DMS79 treated with DMSO at 0.1 percent for 48 hours (cell line): ENCODE measurements at regions not wholly inside any gene's neighbourhood (a gene's known extent, or its start where the extent isn't known, plus 50 kb on each side); places are given as distances from the start of the nearest gene placed in this dataset.
"Not testable (repeated sequence)": the region's sequence is repeated elsewhere in the genome, so short reads cannot be mapped to it uniquely, and the experiment has no call there.

Experiments used
- DNase-seq: peaks from one replicate; lab custom pipeline; 2025; lab: John Stamatoyannopoulos, UW

DNA sequence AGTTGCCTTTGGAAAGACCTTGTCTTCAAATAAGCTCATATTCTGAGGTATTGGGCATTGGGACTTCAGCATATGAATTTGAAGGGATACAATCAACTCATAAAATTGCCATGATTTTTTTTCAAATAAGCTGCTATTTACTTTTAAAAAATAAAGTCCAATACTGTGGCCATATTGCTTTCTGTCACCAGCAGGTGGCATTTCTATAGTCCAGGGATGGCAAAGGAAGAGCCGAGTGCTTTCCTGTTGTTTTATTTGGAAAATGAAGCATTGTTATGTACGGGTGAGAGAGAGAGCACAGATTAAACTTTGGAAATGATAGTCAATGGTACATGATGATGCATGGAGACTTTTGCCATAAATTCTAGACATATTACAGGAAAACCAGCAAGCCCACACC is 104.1 kb upstream of the DPP6 start:
- DNase-seq: no peak

DNA sequence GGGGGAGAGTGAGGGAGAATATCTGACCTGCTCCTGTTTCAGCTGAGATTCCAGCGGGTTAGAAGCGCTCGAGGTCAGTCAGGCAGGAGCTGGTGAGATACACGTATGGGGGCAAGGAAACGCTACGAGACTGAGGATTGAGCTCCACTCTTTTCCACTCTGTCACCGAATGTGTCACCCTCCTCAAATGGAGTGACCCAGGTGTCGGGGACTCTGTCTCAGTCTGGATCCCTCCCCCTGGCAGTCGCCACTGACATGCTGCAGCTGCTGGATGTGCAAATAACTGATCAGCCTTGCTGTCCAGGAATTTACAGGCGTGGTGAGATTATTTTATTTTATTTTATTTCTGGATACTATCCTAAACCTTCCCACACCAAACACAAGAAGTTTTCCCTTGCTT is 100.9 kb upstream of the DPP6 start:
- DNase-seq: no peak

DNA sequence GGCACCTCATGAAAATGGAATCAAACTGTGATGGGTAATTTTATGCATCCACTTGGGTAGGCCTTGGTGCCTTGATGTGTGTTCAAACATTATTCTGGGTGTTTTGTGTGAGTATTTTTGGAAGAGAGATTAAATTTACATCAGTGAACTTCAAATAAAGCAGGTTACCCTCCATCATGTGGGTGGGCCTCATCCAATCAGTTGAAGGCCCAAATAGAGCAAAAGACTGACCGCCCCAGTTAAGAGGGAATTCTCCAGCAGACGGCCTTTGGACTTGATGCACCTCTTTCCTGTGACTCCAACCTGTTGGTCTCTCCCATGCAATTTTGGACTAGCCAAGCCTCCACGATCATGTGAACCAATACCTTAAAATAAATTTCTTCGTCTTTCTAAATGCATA is 97.7 kb upstream of the DPP6 start:
- DNase-seq: no peak

GRCh38 chr7:153957677-153958076 is 94.5 kb upstream of the DPP6 start:
- not testable (repeated sequence) for DNase-seq

DNA sequence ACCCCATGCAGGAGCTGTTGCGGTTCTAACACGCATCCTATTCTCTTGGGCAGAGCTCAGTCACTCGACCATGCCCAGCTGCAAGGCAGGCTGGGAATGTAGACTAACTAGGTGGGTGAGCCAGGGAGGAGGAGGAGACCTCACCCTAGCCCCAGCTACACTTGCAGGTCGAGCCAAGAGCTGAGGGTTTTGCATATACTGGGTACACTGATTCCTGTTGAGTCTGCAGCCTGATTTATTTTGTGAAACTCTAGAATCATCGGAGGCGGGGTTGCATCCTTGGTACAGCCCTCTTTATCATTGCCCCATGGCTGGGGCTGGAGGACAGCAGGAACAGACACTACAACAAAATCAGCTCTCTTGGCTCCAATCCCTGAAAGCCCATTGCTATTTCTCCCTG is 93.8 kb upstream of the DPP6 start:
- not testable (repeated sequence) for DNase-seq

DNA sequence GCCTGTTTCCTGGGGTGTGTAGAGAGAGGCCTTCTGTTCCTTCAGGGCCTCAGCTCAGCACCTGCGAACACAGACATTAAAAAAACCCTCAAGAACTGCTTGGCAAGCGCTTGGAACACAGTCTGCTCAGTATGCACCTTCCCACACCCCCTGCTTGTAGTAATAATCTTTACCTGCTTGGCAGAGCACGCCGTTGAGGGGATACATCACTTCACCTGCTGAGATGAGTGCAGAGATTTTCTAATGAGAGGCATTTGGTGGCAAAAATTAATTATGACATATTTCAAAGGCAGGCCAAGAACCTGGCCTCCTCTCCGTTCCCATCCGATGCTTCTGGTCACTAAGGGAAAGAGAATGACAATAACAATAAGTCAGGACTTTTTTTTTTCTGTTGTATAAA is 93.4 kb upstream of the DPP6 start:
- DNase-seq: not testable (repeated sequence)

- DNase-seq: not testable (repeated sequence)
Measured at GRCh38 chr7:153964481-153965112, 87.6 kb upstream of the DPP6 start.

DNA sequence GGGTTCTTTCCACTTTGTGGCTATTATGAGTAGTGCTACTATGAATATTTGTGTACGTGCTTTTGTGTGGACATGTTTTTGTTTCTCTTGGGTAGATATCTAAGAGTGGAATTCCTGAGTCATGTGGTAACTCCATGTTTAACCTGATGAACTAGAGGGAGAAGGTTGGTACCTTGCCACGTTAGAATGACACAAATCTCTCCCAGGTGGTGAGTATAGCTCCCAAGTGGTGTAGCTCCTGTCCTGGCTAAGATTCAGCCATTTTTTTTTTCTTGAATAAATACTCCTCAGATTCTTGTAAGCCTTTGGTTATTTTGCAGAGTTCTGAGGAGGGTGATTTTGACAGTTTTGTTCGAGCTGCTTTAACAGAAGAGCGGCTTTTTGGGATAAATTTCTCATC is 83.2 kb upstream of the DPP6 start:
- not testable (repeated sequence) for DNase-seq

- not testable (repeated sequence) for DNase-seq
Measured at GRCh38 chr7:153974603-153975002, 77.6 kb upstream of the DPP6 start.

DNA sequence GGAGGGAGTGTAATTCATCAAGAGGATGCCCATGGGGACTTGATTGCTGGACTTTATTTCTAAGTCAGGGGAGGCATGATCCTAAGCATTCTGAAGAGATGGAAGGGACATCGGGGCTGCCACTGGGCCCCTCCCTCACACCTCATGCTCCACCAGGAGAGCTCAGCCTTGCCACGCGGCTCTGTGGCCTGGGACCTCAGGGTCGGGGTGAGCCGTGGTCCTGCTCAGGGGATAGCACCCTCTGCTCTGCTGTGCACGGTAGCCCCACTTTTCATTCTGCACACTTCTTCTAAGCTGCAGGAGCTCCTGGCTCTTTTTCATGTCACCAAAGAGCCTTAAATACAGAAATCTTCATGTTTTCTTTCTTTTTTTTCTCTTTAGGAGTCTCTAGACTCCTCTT is 75.5 kb upstream of the DPP6 start:
- not testable (repeated sequence) for DNase-seq

GRCh38 chr7:153983186-153983585 is 69.0 kb upstream of the DPP6 start:
- DNase-seq: not testable (repeated sequence)

GRCh38 chr7:153989066-153989627 is 63.1 kb upstream of the DPP6 start:
- DNase-seq: not testable (repeated sequence)

- not testable (repeated sequence) for DNase-seq
Measured at GRCh38 chr7:153989742-153990425, 62.3 kb upstream of the DPP6 start.

- DNase-seq: not testable (repeated sequence)
Measured at GRCh38 chr7:153991471-153991870, 60.7 kb upstream of the DPP6 start.

DNA sequence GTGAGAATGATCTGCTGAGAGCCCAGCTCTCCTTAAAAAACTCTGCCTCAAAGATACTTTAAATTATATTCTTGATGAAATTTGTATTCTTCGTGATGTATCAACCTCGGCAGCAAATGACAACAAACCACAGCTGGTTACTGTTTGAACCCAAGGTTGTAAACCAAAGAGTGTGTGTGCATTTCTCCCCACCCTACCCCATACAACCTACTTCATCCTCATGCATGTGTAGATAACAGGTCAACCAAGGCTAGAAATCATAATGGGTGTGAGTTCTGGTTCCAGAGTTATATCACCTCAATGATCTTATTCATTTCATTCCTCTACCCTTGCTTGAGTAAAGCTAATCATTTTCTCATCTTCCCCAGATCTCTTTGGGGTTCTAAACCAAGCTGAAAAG is 58.8 kb upstream of the DPP6 start:
- DNase-seq: not testable (repeated sequence)

DNA sequence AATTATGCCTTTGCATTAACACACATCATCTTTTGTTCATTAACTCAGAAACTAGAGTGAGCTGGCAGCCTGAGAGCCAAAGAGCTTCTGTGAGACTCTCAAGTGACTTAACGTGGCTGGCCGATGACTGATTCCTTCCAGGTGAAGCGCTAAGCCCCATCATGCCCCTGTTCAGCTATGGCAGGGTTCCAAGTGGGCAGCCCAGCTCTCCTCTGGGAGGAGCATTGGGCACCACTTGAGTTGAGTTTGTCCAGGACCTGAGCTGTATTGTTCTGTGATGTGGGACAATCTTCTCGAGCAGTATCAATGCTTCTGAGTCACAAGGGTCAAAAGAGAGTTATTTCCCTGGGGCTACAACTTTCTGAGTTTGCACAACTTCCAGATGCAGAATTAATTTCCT is 53.3 kb upstream of the DPP6 start:
- DNase-seq: not testable (repeated sequence)
